Pulmonary artery endothelial cell (primary cell): ENCODE measurements at regions not wholly inside any gene's neighbourhood (a gene's known extent, or its start where the extent isn't known, plus 50 kb on each side); places are given as distances from the start of the nearest gene placed in this dataset.

Source experiments
- DNase-seq: peaks from one replicate; pipeline ENCODE4 v3.0.0-alpha.2; 2011; ENCODE audit warnings: low read depth, low spot score

GRCh38 chr9:13990994-13991393 lies 322.9 kb downstream of the NFIB start:
- DNase-seq: no peak

- no peak for DNase-seq
These were observed 323.6 kb downstream of the NFIB start for GRCh38 chr9:13990331-13990730.

- no peak for DNase-seq
These were observed 325.0 kb downstream of the NFIB start for GRCh38 chr9:13988944-13989343.

- DNase-seq: no peak
These were observed 330.3 kb downstream of the NFIB start for GRCh38 chr9:13983607-13984006.

GRCh38 chr9:13979941-13980318 lies 334.0 kb downstream of the NFIB start:
- no peak for DNase-seq

GRCh38 chr9:13975611-13976290 lies 338.2 kb downstream of the NFIB start:
- no peak for DNase-seq

GRCh38 chr9:13974891-13975290 lies 339.1 kb downstream of the NFIB start:
- no peak for DNase-seq

GRCh38 chr9:13971966-13972655 lies 341.8 kb downstream of the NFIB start:
- no peak for DNase-seq

- no peak for DNase-seq
These were observed 342.5 kb downstream of the NFIB start for GRCh38 chr9:13971415-13971814.

GRCh38 chr9:13970426-13970825 lies 343.5 kb downstream of the NFIB start:
- no peak for DNase-seq

- no peak for DNase-seq
These were observed 343.9 kb downstream of the NFIB start for GRCh38 chr9:13970018-13970417.

GRCh38 chr9:13967438-13967837 lies 346.5 kb downstream of the NFIB start:
- no peak for DNase-seq

- DNase-seq: no peak
These were observed 346.9 kb downstream of the NFIB start for GRCh38 chr9:13967011-13967410.

GRCh38 chr9:13963005-13963653 lies 350.8 kb downstream of the NFIB start:
- no peak for DNase-seq

GRCh38 chr9:13962006-13962405 lies 351.9 kb downstream of the NFIB start:
- DNase-seq: no peak

GRCh38 chr9:13960011-13960765 lies 353.8 kb downstream of the NFIB start:
- DNase-seq: no peak

- no peak for DNase-seq
These were observed 355.3 kb downstream of the NFIB start for GRCh38 chr9:13958672-13959071.

- no peak for DNase-seq
These were observed 356.9 kb downstream of the NFIB start for GRCh38 chr9:13957089-13957488.

- DNase-seq: no peak
These were observed 357.8 kb downstream of the NFIB start for GRCh38 chr9:13956107-13956506.

- no peak for DNase-seq
These were observed 361.0 kb downstream of the NFIB start for GRCh38 chr9:13952906-13953305.

GRCh38 chr9:13948037-13948436 lies 365.9 kb downstream of the NFIB start:
- peak; percentile 59 for DNase-seq

GRCh38 chr9:13943176-13943575 lies 370.8 kb downstream of the NFIB start:
- peak; percentile 57 for DNase-seq
